NCI-H146 treated with DMSO at 0.1 percent for 48 hours (cell line): ENCODE measurements at regions not wholly inside any gene's neighbourhood (a gene's known extent, or its start where the extent isn't known, plus 50 kb on each side); places are given as distances from the start of the nearest gene placed in this dataset.
"Not testable (repeated sequence)": the region's sequence is repeated elsewhere in the genome, so short reads cannot be mapped to it uniquely, and the experiment has no call there.

Experiments used
- DNase-seq: peaks from one replicate; lab custom pipeline; 2025; ENCODE audit not compliant: unreplicated experiment; lab: John Stamatoyannopoulos, UW

DNA sequence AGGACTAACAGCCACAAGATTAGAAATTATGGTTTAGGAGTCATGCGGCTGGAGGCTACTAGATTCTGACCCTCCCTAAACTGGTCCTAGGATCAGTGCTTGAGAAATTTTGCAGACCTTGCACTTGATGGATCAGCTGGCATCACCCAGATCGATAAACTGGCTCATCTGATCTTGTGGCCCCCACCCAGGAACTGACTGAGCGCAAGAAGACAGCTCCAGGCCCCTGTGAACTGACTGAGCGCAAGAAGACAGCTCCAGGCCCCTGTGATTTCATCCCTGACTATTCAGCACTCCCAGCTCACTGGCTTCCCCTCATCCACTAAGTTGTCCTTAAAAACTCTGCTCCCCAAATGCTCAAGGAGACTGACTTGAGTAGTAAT, 67.8 kb downstream of the MRPL36 start:
- DNase-seq = not testable (repeated sequence)

DNA sequence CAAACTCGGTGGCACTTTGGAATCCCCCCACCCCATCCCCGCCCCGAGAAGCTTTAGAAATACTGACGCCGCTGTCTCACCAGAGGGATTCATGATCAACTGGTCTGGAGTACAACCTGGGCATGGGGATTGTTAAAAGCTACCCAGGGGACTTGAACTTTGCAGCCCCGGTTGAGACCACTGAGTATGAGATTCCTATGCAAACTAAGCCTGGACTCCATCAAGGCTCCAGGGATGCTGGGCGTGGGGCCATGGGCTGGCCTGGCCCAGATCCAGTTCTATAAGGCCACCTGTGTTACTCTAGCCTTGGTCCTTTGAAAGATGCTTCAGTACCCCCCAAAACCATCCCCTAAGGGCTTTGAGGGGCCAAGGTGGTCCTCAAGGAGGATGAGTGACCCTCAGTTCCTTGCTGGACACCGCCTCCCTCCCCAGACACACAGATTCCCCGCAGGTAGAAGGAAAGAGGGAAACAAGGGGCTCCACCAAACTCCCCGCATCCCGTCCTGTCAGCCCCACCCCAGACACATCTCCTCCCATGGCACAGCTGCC, 68.5 kb downstream of the MRPL36 start:
- no peak for DNase-seq

DNA sequence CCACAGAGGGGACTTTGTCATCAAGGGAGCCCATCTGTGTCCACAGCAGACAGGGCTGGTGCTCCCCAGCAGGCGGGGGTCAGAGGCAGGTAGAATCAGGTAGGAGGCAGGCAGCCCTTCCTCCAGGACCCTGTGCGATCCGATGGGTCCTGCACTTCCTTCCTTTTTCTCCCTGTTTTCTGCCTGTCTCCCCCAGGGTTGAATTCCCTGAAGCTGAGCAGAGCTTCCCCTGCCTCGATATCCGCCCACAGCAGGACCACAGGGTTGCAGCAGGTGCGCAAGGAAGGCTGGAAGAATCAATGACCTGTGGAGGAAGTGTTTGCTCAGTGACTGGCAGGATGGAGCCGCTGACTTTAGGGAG, 69.2 kb downstream of the MRPL36 start:
- no peak for DNase-seq

DNA sequence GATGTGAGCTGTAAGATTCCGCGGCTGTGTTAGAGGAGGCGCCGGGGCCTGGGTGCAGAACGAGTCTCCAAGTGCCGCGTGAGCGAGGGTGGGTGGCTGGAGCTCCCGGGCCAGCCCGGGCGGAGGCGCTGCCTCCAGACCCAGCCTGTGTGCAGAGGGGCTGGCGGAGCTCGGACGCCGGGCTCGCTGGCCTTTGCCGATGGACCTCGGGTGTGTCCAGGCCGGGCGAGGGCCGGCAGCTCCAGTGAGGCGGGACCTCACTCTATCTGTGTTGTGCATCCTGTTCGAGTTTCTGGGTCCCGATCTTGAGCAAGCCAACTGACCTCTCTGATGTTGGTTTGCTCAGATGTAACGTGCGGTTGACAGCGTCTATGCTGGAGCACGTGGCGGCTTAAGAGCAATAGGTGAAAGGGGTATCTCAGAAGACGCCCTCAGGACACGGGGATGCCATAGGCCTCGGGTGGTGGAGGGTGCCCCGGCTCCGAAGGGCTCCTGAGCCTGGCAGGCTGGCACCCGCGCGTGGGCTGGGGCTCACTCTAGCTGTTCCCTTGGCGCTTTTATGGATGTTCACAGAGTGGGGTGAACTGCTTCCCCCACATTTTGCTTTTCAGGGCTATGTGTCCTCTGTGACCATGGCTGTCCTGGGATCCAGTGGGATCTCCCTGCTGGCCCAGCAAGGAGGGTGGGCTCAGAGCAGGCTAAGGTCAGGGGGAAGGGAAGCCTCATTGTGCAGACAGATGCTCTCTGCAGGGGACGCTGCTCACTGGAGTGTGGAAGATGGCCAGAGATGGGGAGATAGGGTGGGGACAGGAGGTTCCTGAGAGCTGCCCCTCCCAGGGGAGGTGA, 69.8 kb downstream of the MRPL36 start:
- DNase-seq = no peak

DNA sequence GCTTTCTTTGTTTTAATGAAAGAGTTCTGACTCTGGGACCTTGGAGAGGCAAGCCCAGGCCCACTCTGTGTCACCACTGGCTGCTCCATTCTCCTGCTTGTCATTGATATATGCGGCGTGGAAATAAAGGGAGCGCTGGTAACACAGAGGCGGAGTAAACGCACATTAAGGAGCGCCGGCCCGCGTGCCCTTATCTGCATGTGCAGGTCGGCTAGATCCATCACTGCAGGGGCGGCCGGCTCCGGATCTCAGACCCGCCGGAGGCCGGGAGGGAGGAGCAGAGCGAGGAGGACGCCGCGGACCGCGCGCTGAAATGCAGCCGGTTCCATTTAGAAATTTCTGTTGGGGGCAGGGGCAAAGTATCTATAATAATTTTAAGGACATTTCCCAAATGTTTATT, 70.8 kb downstream of the MRPL36 start:
- no peak for DNase-seq

DNA sequence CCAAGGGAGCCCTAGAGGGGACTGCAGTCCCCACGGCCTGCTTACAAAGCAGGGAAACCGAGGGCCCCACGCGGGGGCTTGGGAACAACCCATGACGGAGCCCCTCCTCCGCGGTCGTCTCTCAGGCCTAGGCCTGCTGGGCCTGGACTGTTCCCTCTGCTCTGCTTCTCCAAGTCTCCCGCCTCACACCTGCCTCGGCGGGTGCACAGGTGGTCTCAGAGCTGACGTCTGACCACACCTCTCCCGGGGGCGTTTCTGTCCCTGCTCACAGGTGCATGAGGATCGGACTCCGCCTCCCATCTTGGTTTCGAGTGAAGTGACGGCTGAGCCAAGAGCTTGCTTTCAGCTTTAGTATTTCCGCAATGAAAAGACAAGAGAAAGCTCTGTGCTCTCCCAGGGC, 72.1 kb downstream of the MRPL36 start:
- DNase-seq = no peak

DNA sequence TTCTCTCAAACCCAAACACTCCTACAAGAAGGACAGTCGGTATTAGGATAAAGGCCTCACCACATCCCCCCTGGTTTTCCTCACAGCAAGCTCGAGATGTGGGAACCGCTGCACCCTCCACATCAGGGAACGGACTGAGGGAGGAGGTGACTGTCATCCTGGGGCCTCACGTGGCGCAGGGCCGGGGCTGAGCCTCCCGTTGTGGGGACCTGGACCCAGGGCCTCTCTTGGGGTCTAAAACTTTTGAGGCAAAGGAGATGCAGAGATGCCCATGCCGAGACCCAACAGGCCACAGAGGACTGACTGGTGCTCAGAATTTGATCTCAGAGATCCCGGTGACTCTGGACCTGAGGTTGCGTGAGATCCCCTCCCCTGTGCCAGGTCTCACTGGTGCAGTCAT, 72.7 kb downstream of the MRPL36 start:
- DNase-seq = no peak

DNA sequence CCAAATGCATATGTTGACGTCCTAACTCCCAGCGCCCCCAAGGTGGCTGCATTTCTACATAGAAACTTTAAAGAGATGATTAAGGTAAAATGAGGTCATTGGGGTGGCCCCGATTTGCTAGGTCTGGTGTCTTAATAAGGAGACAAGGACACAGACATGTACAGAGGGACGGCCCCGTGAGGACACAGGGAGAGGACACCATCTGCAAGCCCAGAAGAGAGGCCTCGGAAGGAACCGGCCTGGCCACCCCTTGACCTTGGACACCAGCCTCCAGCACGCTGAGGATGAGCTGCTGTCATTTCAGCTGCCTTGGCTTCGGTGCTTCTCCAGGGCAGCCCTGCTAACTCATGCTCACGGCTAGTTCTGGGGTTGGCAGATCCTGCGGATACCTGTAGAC, 73.2 kb downstream of the MRPL36 start:
- DNase-seq = no peak

DNA sequence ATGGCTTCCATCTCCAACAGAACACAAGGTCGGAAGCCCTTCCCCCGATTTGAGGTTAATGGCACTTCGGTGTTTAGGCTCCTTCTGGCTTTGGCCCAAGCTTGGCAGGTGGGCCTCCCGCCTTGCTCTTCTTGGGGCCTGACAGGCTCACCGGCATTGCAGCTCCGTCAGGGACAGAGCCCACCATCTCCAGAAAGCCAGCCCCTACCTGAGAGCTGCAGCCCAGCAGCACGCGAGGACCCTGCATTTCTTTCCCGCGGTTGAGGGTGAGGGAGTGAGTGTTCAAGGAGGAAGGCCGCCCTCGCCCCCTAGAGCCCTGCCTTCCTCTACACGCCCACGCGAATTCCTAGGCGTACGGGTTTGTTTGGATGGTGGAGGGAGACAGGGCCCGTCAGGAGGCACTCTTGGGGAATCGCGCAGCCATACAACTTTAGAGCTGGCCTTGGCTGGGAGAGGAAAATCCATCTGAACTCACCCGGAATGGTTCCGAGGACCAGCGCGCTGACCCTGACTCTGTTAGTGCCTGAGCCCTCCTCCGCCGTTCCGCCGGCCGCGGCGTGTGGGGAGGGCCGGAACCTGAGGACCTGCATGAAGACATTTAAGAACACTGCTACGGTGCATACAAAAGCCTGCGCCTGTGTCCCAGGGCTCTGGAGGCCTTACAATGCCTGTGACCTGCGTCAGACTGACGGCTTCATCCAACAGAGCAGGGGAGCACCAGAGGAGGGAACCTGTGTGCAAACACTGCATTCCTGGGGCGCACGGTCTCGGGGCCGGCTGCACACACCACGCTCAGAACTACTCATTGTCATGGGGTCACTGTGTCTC, 73.8 kb downstream of the MRPL36 start:
- DNase-seq = no peak

DNA sequence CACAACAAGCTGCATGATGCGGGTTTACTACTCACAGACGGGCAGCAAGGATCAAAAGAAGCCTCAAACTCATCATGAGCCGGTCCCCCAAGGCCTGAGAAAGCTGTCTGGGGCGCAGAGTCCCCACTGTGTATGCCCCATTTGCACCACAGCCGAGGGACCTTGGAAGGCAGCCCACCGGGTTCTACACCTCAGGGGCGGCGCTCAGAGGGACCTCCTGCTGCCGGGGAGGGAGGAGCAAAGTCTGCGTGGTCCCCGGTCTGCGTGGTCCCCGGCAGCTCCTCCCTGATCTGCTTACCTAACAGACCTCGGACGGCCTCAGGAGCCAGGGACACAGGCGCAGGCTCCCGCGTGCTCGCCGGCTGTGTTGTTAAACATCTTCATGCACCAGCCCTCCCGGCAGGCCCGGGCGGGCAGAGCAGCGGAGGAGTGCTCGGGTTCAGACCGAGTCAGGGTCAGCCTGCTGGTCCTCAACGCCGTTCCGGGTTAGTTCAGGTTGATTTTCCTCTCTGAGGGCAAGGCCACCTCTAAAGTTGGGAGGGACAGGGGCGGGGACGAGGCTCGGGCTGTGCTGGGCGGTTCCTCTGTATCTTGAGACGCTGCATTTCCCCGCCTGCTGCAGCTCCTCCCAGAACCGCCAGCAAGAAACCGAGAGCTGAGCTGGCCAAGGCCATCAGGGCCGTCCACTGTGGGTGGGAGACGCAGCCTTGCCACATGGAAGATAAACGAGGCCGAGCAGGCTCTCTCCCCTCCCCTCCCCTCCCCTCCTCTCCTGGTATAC, 74.6 kb downstream of the MRPL36 start:
- DNase-seq = no peak

DNA sequence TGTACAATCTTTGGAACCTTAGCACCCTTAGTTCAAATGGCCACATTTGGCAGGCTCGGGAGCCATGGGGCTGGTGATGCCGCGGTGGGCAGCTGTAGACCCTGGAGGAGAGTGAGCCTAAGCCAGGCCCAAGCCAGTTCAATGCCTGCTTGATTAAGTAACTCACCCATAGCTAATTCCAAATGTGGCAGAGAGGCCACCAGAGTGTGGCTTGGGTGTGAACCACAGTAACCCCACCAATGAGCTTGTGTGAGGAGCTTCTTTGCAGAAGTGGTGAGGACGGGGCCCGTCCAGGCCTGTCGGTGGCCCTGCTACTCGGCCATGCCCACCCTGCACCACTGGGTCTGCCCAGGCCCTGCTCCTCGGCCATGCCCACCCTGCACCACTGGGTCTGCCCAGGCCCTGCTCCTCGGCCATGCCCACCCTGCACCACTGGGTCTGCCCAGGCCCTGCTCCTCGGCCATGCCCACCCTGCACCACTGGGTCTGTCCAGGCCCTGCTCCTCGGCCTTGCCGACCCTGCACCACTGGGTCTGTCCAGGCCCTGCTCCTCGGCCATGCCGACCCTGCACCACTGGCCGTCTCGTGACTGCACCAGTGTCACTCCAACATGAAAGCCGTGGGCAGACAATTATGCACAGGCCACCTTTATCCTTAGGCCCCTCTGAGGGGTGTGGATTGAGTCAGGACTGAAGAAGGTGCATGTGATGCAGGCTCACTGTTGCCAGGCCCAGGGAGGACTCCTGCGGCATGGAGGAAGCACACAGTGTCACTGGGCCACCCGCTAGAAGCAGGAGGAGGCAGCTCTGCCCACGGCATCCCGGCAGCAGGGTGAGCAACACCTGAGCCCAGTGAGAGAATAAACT, 75.4 kb downstream of the MRPL36 start:
- DNase-seq = no peak

DNA sequence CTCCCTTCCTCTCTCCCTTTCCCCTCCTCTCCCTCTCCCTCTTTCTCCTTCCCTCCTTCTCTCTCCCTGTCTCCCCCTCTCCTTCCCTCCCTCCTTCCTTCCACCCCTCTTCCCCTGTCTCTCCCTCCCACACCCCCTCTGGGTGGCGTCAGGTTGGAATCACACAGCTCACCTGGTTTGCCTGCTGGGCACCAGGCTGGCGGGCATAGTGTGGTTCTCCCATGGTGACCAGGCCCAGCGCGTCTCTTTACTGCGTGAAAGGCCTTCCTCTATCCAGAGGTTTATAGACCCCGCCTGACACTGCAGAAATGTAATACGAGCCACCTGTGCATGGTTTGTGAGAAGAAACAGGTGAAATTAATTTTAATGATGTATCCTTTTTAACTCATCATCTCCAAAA, 76.2 kb downstream of the MRPL36 start:
- DNase-seq = no peak

DNA sequence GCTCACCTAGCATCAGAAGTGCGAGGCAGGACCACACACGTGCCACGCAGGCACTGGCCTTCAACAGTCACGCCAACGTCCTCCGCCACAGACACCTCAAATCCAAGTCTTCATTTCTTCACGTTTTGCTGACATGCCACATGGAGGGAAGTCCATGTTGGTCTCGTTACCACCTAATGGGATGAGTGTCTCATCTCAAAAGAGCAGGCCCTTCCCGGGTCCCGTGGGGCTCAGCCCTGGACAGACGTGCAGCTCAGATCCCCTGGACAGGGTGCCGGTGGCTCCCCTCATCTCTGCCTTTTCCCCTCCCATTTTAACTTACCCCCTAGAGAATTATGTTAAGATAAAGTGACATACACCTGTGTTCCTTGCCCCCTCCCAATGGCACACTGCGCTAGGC, 76.8 kb downstream of the MRPL36 start:
- DNase-seq = no peak

DNA sequence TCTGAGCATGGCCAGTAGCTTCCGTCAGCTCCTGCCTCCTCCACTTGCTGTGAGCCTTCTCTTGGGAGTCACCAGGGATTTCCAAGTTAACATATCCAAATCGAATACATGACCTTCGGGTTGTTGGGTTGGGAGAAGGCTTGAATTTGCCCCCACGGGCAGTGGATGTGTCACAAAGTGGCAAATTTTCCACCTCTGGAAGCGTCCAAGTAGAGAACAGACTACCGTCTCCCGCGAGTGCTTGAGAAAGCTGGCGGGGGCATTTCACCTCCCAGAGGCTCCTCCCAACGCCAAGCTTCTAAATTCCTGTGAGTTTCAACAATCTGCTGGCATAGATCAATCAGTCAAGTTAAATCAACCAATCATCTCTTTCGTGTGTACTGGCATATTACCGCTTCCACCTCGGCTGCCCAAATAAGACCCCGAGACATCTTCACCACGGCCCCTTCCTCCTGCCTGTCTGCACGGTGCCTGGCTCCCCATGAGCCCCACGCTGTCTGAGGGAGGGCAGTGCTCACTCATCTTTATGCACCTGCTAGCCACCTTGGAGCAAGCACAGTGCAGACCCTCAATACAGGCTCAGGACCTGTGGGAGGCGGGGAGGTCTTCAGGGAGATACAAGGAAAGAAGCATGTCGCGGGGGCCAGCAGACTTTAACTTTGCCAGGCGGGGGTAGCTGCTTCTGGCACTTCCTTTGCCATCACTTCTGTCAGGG, 79.1 kb downstream of the MRPL36 start:
- no peak for DNase-seq

DNA sequence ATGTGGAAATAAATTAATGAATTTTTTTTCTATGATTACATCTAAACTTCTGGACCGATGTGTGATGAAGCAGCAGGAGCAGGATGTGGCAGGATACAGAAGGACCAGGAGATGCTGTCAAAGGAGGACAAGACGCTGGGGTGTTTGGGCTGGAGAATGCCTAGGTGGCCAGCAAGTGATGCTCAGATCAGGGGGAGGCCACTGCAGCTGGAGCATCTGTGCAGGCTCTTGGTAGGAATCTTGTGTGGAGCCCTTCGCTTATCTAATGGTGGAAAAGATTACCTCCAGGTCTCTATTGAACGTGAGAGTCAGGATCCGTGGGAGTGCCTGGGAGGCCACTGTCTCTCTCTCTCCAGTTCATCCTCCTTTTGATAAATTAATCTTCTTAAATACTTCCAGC, 79.8 kb downstream of the MRPL36 start:
- DNase-seq = no peak

DNA sequence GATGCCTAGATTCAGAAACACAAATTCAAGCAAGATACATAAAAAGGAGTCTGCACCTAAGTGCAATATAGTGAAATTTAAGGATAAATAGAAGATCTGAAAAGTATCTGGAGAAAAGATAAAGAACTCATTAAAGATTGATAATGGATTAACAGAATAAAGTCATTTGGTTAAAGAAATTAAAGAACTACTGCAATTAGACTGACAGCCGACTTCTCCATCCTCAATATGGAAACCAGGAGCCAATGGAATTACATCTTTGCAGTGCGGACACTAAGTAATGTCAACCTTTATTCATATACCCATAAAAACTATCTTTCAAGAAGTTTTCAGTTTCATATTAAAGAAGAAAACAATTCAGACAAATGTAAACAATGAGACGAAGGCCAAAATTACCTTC, 81.0 kb downstream of the MRPL36 start:
- DNase-seq = no peak

DNA sequence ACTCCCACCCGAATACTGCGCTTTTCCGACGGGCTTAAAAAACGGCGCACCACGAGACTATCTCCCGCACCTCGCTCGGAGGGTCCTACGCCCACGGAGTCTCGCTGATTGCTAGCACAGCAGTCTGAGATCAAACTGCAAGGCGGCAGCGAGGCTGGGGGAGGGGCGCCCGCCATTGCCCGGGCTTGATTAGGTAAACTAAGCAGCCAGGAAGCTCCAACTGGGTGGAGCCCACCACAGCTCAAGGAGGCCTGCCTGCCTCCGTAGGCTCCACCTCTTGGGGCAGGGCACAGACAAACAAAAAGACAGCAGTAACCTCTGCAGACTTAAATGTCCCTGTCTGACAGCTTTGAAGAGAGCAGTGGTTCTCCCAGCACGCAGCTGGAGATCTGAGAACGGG, 89.5 kb downstream of the MRPL36 start:
- not testable (repeated sequence) for DNase-seq

DNA sequence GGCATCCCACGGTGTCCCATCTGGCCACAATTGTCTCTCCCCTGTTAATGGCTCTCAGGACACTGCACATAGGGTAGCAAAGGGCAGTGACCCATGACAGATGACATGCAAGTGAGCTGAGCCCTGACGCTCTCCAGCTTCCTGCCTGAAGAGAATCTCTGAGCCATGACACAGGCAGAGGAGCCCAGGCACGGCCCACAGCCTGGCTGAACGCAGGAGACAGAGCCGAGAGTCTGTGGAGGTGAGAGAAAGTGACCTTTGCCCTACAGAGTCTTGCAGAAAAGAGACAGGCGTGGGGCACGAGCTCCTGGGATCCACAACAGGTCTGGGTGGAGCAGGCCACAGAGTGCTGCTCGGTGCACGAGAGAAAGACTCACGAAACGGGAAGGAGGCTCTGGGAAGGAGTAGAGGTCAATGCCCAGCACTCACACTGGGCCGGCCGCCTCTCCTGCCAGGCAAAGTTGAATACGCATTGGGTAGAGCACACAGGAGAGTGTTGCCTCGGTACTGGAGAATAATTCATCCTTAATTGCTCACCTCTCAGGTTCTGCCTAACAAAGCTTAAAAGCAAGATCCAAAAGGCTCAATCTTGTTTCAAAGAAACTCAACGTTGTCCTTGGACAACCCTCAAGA, 90.3 kb downstream of the MRPL36 start:
- no peak for DNase-seq

DNA sequence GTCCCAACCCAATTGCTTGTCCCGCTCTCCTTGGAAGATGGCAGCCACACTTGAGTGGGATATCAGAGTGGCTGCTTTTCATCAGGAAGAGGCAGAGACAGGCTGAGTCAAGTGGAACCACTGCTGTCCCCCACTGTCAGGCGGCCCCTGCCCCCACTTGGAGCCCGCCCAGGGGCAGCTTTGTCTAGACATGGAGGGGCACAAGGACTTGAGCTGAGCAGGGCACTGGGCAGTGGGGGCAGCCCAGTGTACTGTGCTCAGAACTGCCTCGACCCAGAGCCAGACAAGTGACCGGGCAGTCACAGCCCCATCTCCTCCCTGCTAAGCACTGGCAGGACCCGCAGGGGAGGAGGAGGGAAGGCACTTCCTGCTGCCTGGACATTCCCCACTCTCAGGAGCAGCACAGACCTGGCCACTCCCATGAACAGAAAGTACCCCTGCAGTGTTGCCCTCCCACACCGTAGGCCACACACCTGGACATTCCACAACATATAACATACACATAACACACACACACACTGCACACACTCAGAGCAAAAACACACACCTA, 91.0 kb downstream of the MRPL36 start:
- no peak for DNase-seq
